Spleen (tissue), 7 donors: ENCODE measurements at regions not wholly inside any gene's neighbourhood (a gene's known extent, or its start where the extent isn't known, plus 50 kb on each side); places are given as distances from the start of the nearest gene placed in this dataset.

Source experiments
- POLR2A ChIP-seq, 3 donors: fragments of 450-650 bp; IDR thresholded peaks; one replicate each; pipeline ENCODE4 v1.5.1; 2017; ENCODE audit warnings: antibody characterized with exemption in 3 of 3, mild to moderate bottlenecking in 1 of 3
- TF ChIP-seq, protein P1 (sequence below), 11 experiments: fragments of 200-600 bp in 7 of 11; fragments of 450-650 bp in 4 of 11; sonication (generic) in 4 of 11; IDR thresholded peaks in 8 of 11; conservative IDR thresholded peaks in 3 of 11; 1 replicate in 7 of 11; 2 replicates in 4 of 11; pipeline versions ENCODE4 v1.4.0 to v1.8.0; 2016 to 2021; ENCODE audit warnings: antibody characterized with exemption in 11 of 11, inconsistent platforms in 4 of 11, mild to moderate bottlenecking in 1 of 11
- donor health status: DM: no; HTN: no; CAD: no; lungs with moderate emphysema.
- donor health status: DM: no; HTN: no; CAD: no.
- donor health status: DM: no; HTN: no; CAD: no.

DNA sequence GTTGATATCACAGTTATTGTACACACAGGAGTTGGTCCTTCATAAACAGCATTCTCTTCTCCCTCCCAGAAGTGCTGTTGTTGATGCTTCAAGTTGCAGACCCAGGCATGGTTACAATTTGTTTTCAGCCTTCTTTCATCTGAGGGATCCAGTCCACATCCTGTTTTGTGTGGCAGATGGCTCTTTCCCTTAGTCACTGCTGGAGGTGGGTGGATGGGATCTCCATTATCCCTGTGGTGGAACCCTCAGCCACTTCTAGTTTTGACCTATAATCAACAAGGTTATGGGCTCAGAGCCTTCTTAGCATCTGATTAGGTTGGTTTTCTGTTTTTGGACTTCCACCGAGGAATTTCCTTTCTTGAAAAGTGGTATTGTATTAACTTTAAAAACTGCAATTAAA, 214.2 kb downstream of the SH2D4B start:
- TF ChIP-seq, protein P1, sequence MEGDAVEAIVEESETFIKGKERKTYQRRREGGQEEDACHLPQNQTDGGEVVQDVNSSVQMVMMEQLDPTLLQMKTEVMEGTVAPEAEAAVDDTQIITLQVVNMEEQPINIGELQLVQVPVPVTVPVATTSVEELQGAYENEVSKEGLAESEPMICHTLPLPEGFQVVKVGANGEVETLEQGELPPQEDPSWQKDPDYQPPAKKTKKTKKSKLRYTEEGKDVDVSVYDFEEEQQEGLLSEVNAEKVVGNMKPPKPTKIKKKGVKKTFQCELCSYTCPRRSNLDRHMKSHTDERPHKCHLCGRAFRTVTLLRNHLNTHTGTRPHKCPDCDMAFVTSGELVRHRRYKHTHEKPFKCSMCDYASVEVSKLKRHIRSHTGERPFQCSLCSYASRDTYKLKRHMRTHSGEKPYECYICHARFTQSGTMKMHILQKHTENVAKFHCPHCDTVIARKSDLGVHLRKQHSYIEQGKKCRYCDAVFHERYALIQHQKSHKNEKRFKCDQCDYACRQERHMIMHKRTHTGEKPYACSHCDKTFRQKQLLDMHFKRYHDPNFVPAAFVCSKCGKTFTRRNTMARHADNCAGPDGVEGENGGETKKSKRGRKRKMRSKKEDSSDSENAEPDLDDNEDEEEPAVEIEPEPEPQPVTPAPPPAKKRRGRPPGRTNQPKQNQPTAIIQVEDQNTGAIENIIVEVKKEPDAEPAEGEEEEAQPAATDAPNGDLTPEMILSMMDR (IDR thresholded peaks at IDR 0.05 in 8 of 11, conservative IDR thresholded peaks at IDR 0.05 in 3 of 11) = no peak
- no peak for TF ChIP-seq POLR2A (IDR thresholded peaks at IDR 0.05)
